GM12878 (cell line): ENCODE measurements at regions not wholly inside any gene's neighbourhood (a gene's known extent, or its start where the extent isn't known, plus 50 kb on each side); places are given as distances from the start of the nearest gene placed in this dataset.

Experiments used
- ATF2 ChIP-seq: IDR thresholded peaks from 2 replicates; pipeline ENCODE4 v1.6.1; 2012; ENCODE audit warnings: low read length, inconsistent platforms
- CBX5 ChIP-seq: sonication (generic); IDR thresholded peaks from 2 replicates; pipeline ENCODE4 v1.6.1; 2016; ENCODE audit warnings: low read depth, moderate library complexity, mild to moderate bottlenecking, inconsistent platforms
- CEBPB ChIP-seq, 2 experiments: fragments of 150-350 bp in 1 of 2; IDR thresholded peaks; 2 replicates each; pipeline ENCODE4 v1.6.1; 2012 to 2014; ENCODE audit warnings: low read depth in 2 of 2, low read length in 2 of 2, borderline replicate concordance in 1 of 2, inconsistent platforms in 1 of 2
- CHD1 ChIP-seq: IDR thresholded peaks from 2 replicates; pipeline ENCODE4 v1.6.1; 2012; ENCODE audit warnings: low read depth, low read length, improper control_type of control experiment
- DPF2 ChIP-seq: fragments of 450-650 bp; IDR thresholded peaks from 2 replicates; pipeline ENCODE4 v1.6.1; 2017; ENCODE audit warnings: mild to moderate bottlenecking
- E2F8 ChIP-seq: fragments of 450-650 bp; IDR thresholded peaks from 2 replicates; pipeline ENCODE4 v1.6.1; 2018; ENCODE audit warnings: mild to moderate bottlenecking, low read depth, moderate library complexity; ENCODE audit not compliant: partially characterized antibody
- EGR1 ChIP-seq, 2 experiments: IDR thresholded peaks; 1 replicate in 1 of 2; 2 replicates in 1 of 2; pipeline ENCODE4 v1.6.1; 2011 to 2012; ENCODE audit warnings: low read depth in 2 of 2, low read length in 2 of 2, borderline replicate concordance in 1 of 2, mild to moderate bottlenecking in 1 of 2, moderate library complexity in 1 of 2
- EP300 ChIP-seq, 2 experiments: fragments of 150-350 bp in 1 of 2; IDR thresholded peaks; 2 replicates each; pipeline ENCODE4 v1.6.1; 2011 to 2012; ENCODE audit warnings: low read depth in 2 of 2, low read length in 2 of 2, borderline replicate concordance in 1 of 2, improper control_type of control experiment in 1 of 2, inconsistent platforms in 1 of 2; ENCODE audit not compliant: control insufficient read depth in 1 of 2
- IKZF1 ChIP-seq: fragments of 450-650 bp; conservative IDR thresholded peaks from 2 replicates; pipeline ENCODE4 v1.6.1; 2017; ENCODE audit warnings: antibody characterized with exemption, mild to moderate bottlenecking
- MAX ChIP-seq: IDR thresholded peaks from 2 replicates; pipeline ENCODE4 v1.6.1; 2012; ENCODE audit warnings: low read depth, low read length, improper control_type of control experiment
- NFIC ChIP-seq: IDR thresholded peaks from 2 replicates; pipeline ENCODE4 v1.6.1; 2012; ENCODE audit warnings: low read depth, mild to moderate bottlenecking, inconsistent platforms, low read length, moderate library complexity
- PAX5 ChIP-seq: IDR thresholded peaks from 2 replicates; pipeline ENCODE4 v1.6.1; 2011; ENCODE audit warnings: low read depth, low read length, borderline replicate concordance
- PRDM15 ChIP-seq: fragments of 450-650 bp; formaldehyde crosslinking; IDR thresholded peaks from 2 replicates; pipeline ENCODE4 v1.4.0; 2020; ENCODE audit warnings: mild to moderate bottlenecking, moderate library complexity
- SKIL ChIP-seq: fragments of 450-650 bp; IDR thresholded peaks from 2 replicates; pipeline ENCODE4 v1.6.1; 2017; ENCODE audit warnings: mild to moderate bottlenecking, low read depth, inconsistent platforms; ENCODE audit not compliant: poor library complexity, severe bottlenecking
- TCF12 ChIP-seq: IDR thresholded peaks from 2 replicates; pipeline ENCODE4 v1.6.1; 2011; ENCODE audit warnings: low read depth, mild to moderate bottlenecking, low read length

- no peak for TF ChIP-seq SKIL
- peak; percentile 75; the same call in 1 of the 2 replicates for TF ChIP-seq TCF12
- TF ChIP-seq IKZF1 = peak; percentile 70; the same call in 1 of the 2 replicates
- no peak for TF ChIP-seq CEBPB (IDR thresholded peaks at IDR 0.05; ENCODE audit: borderline replicate concordance in 1 of 2, low read depth in 2 of 2, low read length in 2 of 2)
- TF ChIP-seq ATF2 = peak; percentile 39; the same call in 1 of the 2 replicates
- no peak; the same call in 1 of the 2 replicates for TF ChIP-seq CBX5
- no peak for TF ChIP-seq E2F8
- peak in 1 of 2 experiments; percentile 73; a peak in 1 of 3 replicates for TF ChIP-seq EGR1 (IDR thresholded peaks at IDR 0.05; ENCODE audit: borderline replicate concordance in 1 of 2, low read depth in 2 of 2, low read length in 2 of 2)
- TF ChIP-seq PAX5 = peak; percentile 49; the same call in 1 of the 2 replicates
- peak; percentile 67; the same call in 1 of the 2 replicates for TF ChIP-seq NFIC
- TF ChIP-seq CHD1 = no peak
- TF ChIP-seq EP300 (IDR thresholded peaks at IDR 0.05; ENCODE audit: borderline replicate concordance in 1 of 2, control insufficient read depth in 1 of 2, low read depth in 2 of 2, low read length in 2 of 2) = peak in 1 of 2 experiments; percentile 19; a peak in 1 of 4 replicates
- TF ChIP-seq MAX = no peak
- 0 out of 2 replicates have a peak, but pooled peaks have one; percentile 38 for TF ChIP-seq DPF2
- no peak for TF ChIP-seq PRDM15 (CRISPR knock-in tag)
Observed at GRCh38 chr6:144725736-144726522, 440.8 kb downstream of the UTRN start (continued).
